OCI-LY3 (cell line): ENCODE measurements at regions not wholly inside any gene's neighbourhood (a gene's known extent, or its start where the extent isn't known, plus 50 kb on each side); places are given as distances from the start of the nearest gene placed in this dataset.

ENCODE experiments used
- EZH2phosphoT487 ChIP-seq: fragments of 200-600 bp; shearing (Covaris generic); IDR thresholded peaks from 2 replicates; pipeline ENCODE4 v1.6.1; 2018; ENCODE audit warnings: antibody characterized with exemption, mixed run types, low read depth
- TF ChIP-seq, protein P1 (sequence below): fragments of 200-600, 300-600 bp; sonication (generic); IDR thresholded peaks from 2 replicates; pipeline ENCODE4 v1.5.1; 2014; ENCODE audit warnings: antibody characterized with exemption, low read length, low read depth

DNA sequence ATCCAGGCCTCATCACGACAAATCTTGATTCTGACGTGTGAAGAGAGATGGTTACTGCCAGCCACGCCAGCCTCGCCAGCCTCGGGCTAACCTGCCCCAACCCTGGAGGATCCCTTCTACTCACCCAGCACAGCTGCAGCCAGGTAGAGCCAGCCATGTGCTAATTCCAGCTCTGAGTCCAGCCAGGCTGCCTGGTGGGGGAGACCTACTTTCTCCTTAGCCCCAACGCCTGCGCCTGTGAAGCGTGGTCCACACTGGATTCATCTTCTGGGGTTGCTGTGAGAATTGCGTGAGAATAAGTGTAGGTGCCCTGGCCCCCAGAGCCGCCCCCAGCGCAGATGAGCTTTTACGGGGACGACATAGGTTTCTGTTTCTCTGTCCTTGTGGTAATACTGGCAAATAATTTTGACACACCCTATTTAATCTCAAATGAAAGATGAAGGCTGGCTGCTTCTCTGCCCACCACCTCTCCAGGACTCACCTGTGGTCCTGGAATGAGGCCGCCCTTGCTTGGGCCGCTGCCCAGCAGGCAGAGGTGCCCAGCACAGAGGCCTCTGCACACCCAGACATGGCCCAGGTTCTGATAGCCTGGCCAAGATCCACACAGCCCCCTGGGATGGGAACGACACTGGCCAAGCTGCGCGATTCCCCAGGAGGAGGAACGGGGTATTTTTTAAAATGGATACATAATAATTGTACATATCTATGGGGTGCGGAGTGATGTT is 528.4 kb downstream of the TBC1D22A start:
- TF ChIP-seq, protein P1, sequence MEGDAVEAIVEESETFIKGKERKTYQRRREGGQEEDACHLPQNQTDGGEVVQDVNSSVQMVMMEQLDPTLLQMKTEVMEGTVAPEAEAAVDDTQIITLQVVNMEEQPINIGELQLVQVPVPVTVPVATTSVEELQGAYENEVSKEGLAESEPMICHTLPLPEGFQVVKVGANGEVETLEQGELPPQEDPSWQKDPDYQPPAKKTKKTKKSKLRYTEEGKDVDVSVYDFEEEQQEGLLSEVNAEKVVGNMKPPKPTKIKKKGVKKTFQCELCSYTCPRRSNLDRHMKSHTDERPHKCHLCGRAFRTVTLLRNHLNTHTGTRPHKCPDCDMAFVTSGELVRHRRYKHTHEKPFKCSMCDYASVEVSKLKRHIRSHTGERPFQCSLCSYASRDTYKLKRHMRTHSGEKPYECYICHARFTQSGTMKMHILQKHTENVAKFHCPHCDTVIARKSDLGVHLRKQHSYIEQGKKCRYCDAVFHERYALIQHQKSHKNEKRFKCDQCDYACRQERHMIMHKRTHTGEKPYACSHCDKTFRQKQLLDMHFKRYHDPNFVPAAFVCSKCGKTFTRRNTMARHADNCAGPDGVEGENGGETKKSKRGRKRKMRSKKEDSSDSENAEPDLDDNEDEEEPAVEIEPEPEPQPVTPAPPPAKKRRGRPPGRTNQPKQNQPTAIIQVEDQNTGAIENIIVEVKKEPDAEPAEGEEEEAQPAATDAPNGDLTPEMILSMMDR: no peak
- TF ChIP-seq EZH2phosphoT487: no peak
